Endothelial cell of umbilical vein (primary cell): ENCODE measurements at regions not wholly inside any gene's neighbourhood (a gene's known extent, or its start where the extent isn't known, plus 50 kb on each side); places are given as distances from the start of the nearest gene placed in this dataset.

ENCODE experiments used
- BruUV-seq: library from RNA; stranded (reverse); fragments of 400-500 nt; replicated peaks from 2 replicates; lab custom pipeline; 2021; lab: Mats Ljungman, UMichigan
- CTCF ChIA-PET: fragments of 300-600, 350-600 bp; sonication (Branson Sonifier 250); formaldehyde crosslinking; loops from one replicate; lab custom pipeline; 2021; ENCODE audit warnings: antibody characterized with exemption, inconsistent platforms; lab: Charles Lee
- POLR2A ChIA-PET: fragments of 300-600, 350-600 bp; sonication (Branson Sonifier 250); formaldehyde crosslinking; loops from one replicate; lab custom pipeline; 2021; ENCODE audit warnings: antibody characterized with exemption, inconsistent platforms; lab: Charles Lee
- DNase-seq: peaks from one replicate; pipeline ENCODE4 v3.0.0-alpha.2; 2011; ENCODE audit warnings: low read depth, low spot score
- FAIRE-seq: peaks from 2 replicates; lab custom pipeline; 2011; peaks lifted over from hg19 to GRCh38; lab: Jason Lieb, UNC
- H2AFZ ChIP-seq: 2 replicates; pipeline ENCODE4 v1.6.0; 2012; ENCODE audit warnings: low read depth, low read length, control low read depth, inconsistent platforms
- H3K27ac ChIP-seq: 2 replicates; pipeline ENCODE4 v1.5.1; 2011; ENCODE audit warnings: low read depth, mild to moderate bottlenecking, control low read depth, low read length, moderate library complexity; ENCODE audit not compliant: insufficient read depth
- H3K27me3 ChIP-seq, 2 experiments: 2 replicates each; pipeline versions ENCODE4 v1.6.0 to v1.6.1; 2011; ENCODE audit warnings: low read length in 2 of 2, mixed read lengths in 1 of 2; ENCODE audit not compliant: control insufficient read depth in 2 of 2, insufficient read depth in 2 of 2
- H3K36me3 ChIP-seq, 2 experiments: 2 replicates in 1 of 2; 3 replicates in 1 of 2; pipeline ENCODE4 v1.5.1; 2011; ENCODE audit warnings: low read length in 2 of 2, mild to moderate bottlenecking in 1 of 2, moderate library complexity in 1 of 2; ENCODE audit not compliant: control insufficient read depth in 2 of 2, insufficient read depth in 2 of 2; ENCODE audit errors: extremely low read depth in 1 of 2
- H3K4me1 ChIP-seq: 3 replicates; pipeline ENCODE4 v1.5.1; 2011; ENCODE audit warnings: mild to moderate bottlenecking, low read length; ENCODE audit not compliant: control insufficient read depth, insufficient read depth; ENCODE audit errors: extremely low read depth
- H3K4me2 ChIP-seq: 2 replicates; pipeline ENCODE4 v1.6.1; 2011; ENCODE audit warnings: low read length, control low read depth, mixed read lengths; ENCODE audit not compliant: insufficient read depth
- H3K4me3 ChIP-seq, 3 experiments: fragments of 200-600 bp in 1 of 3; sonication (generic), shearing (Covaris generic) in 1 of 3; replicated peaks in 1 of 3; 2 replicates each; pipeline ENCODE4 v1.5.1; 2011 to 2016; ENCODE audit warnings: control low read depth in 3 of 3, low read length in 3 of 3, mild to moderate bottlenecking in 2 of 3, inconsistent platforms in 1 of 3, low read depth in 1 of 3, moderate library complexity in 1 of 3; ENCODE audit not compliant: insufficient read depth in 1 of 3
- H3K79me2 ChIP-seq: 2 replicates; pipeline ENCODE4 v1.6.0; 2012; ENCODE audit warnings: low read length, inconsistent platforms; ENCODE audit not compliant: control insufficient read depth, insufficient read depth
- H3K9ac ChIP-seq: replicated peaks from 2 replicates; pipeline ENCODE3; 2011; ENCODE audit warnings: low read length, control low read depth; ENCODE audit not compliant: insufficient read depth; ENCODE audit errors: extremely low read depth
- H3K9me1 ChIP-seq: replicated peaks from 3 replicates; pipeline ENCODE4 v1.6.0; 2011; ENCODE audit warnings: mild to moderate bottlenecking, low read length; ENCODE audit not compliant: control insufficient read depth, insufficient read depth; ENCODE audit errors: extremely low read depth
- H3K9me3 ChIP-seq: replicated peaks from 2 replicates; pipeline ENCODE4 v1.5.1; 2012; ENCODE audit warnings: low read length, inconsistent platforms; ENCODE audit not compliant: control insufficient read depth, insufficient read depth
- H4K20me1 ChIP-seq: replicated peaks from 2 replicates; pipeline ENCODE3; 2011; ENCODE audit warnings: mild to moderate bottlenecking, low read length; ENCODE audit not compliant: control insufficient read depth, insufficient read depth; ENCODE audit errors: extremely low read depth
- CTCF ChIP-seq, 2 donors: IDR thresholded peaks; 1 replicate in 1 of 2; 2 replicates in 1 of 2; pipeline ENCODE4 v1.5.1; 2011; ENCODE audit warnings: low read length in 2 of 2, mild to moderate bottlenecking in 2 of 2, moderate library complexity in 2 of 2, control low read depth in 1 of 2, inconsistent platforms in 1 of 2, low read depth in 1 of 2; ENCODE audit not compliant: insufficient read depth in 1 of 2; ENCODE audit errors: extremely low read depth in 1 of 2
- EZH2 ChIP-seq: IDR thresholded peaks from 2 replicates; pipeline ENCODE4 v1.6.1; 2012; ENCODE audit warnings: borderline replicate concordance, low read depth, mild to moderate bottlenecking, moderate library complexity, low read length, inconsistent platforms; ENCODE audit not compliant: severe bottlenecking
- FOS ChIP-seq: IDR thresholded peaks from 2 replicates; pipeline ENCODE4 v1.6.1; 2011; ENCODE audit warnings: mild to moderate bottlenecking, low read length, moderate library complexity, borderline replicate concordance; ENCODE audit not compliant: insufficient read depth
- GATA2 ChIP-seq: IDR thresholded peaks from 2 replicates; pipeline ENCODE4 v1.7.0; 2011; ENCODE audit warnings: low read depth, mild to moderate bottlenecking, moderate library complexity, mixed read lengths, low read length; ENCODE audit not compliant: insufficient read length, insufficient read depth
- JUN ChIP-seq: IDR thresholded peaks from 2 replicates; pipeline ENCODE4 v1.6.1; 2011; ENCODE audit warnings: borderline replicate concordance, low read depth; ENCODE audit not compliant: insufficient read length, insufficient read depth
- MYC ChIP-seq: IDR thresholded peaks from one replicate; pipeline ENCODE4 v1.6.1; 2011; ENCODE audit warnings: mild to moderate bottlenecking, low read depth, low read length
- POLR2A ChIP-seq: IDR thresholded peaks from 2 replicates; pipeline ENCODE4 v1.6.1; 2012; ENCODE audit warnings: low read depth, mild to moderate bottlenecking, control low read depth, low read length
- POLR2AphosphoS5 ChIP-seq: IDR thresholded peaks from 2 replicates; pipeline ENCODE4 v1.6.1; 2012; ENCODE audit warnings: low read depth, mild to moderate bottlenecking, control low read depth, low read length, moderate library complexity; ENCODE audit not compliant: insufficient read depth
- dilution Hi-C: fragments of 300-500 bp; cut with MboI; formaldehyde crosslinking; loops from one replicate; pipeline ENCODE4 v1.15.0; 2019; ENCODE audit warnings: low sequenced_read_pairs; ENCODE audit not compliant: extremely low pct_ligation_motif_present
- intact Hi-C: fragments of 100-400 bp; cut with micrococcal nuclease; formaldehyde crosslinking; loops from one replicate; pipeline ENCODE4 v1.10.0; 2022
- TF ChIP-seq, protein P1 (sequence below): IDR thresholded peaks from 2 replicates; pipeline ENCODE4 v1.6.1; 2011; ENCODE audit not compliant: insufficient read depth, insufficient read length

- BruUV-seq = no TSS peak
- H3K9me3 ChIP-seq = no peaks in the 10 kb centered on the region
- no peaks in the 10 kb centered on the region for H3K36me3 ChIP-seq
- CTCF ChIA-PET = no interaction called here
- DNase-seq (no peak), FAIRE-seq (no peak)
- no peak for TF ChIP-seq JUN
- TF ChIP-seq CTCF (IDR thresholded peaks at IDR 0.05; ENCODE audit: extremely low read depth in 1 of 2, insufficient read depth in 1 of 2, low read depth in 1 of 2, low read length in 2 of 2) = no peak
- no peak for TF ChIP-seq GATA2
- no peak for TF ChIP-seq POLR2A
- no peak for TF ChIP-seq FOS
- TF ChIP-seq EZH2 = no peak
- TF ChIP-seq, protein P1, sequence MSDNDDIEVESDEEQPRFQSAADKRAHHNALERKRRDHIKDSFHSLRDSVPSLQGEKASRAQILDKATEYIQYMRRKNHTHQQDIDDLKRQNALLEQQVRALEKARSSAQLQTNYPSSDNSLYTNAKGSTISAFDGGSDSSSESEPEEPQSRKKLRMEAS = no peak
- no peak for TF ChIP-seq POLR2AphosphoS5
- no peak for TF ChIP-seq MYC
- H3K4me2 ChIP-seq = no peak overlapping the region
- no peak overlapping the region for H3K4me3 ChIP-seq
- POLR2A ChIA-PET = interaction anchor here (0.6 to 0.7 kb wide), 2 partner anchors 15 to 76 kb away, joined by 3 to 4 read pairs; no protein-coding TSS in a partner anchor
- H3K79me2 ChIP-seq = no peaks in the 10 kb centered on the region
- intact Hi-C loops (no loop called here), dilution Hi-C loops (no loop called here)
- H2AFZ ChIP-seq = no peak overlapping the region
- H3K27me3 ChIP-seq = no peaks in the 10 kb centered on the region
- no peaks in the 10 kb centered on the region for H4K20me1 ChIP-seq
- no peak overlapping the region for H3K9ac ChIP-seq
- H3K27ac ChIP-seq = no peak overlapping the region
- peaks cover 14% of the 10 kb centered on the region for H3K4me1 ChIP-seq
- H3K9me1 ChIP-seq = no peaks in the 10 kb centered on the region
Measured at GRCh38 chr13:40348096-40348679, 318.3 kb downstream of the FOXO1 start.
